Suppressor macrophage treated with lipopolysaccharide for 1 hour (primary cell): ENCODE measurements at regions not wholly inside any gene's neighbourhood (a gene's known extent, or its start where the extent isn't known, plus 50 kb on each side); places are given as distances from the start of the nearest gene placed in this dataset.
"Not testable (repeated sequence)": the region's sequence is repeated elsewhere in the genome, so short reads cannot be mapped to it uniquely, and the experiment has no call there.

Source experiments
- DNase-seq, 3 donors: peaks; one replicate each; pipeline ENCODE4 v3.0.0-alpha.2; 2020 to 2022

DNA sequence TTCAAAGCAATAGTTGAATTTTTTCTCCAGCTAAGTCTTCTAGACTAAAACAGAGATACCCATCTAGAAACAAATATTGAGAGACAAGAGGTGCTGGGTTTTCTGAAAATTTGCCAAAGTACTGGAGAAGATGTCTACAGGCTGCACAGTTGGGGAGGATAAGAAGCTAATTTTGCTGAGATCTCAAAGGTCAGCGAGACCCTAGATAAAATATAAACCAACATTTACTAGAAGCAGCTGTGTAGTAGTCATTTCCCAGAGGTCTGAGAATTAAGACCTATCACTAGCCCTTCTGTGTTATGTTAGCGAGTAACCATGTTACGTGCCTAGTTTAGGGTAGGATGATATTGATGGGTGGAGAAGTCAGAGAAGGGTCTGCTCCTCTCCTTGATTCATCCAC is 208.5 kb upstream of the TNC start:
- DNase-seq: no peak

DNA sequence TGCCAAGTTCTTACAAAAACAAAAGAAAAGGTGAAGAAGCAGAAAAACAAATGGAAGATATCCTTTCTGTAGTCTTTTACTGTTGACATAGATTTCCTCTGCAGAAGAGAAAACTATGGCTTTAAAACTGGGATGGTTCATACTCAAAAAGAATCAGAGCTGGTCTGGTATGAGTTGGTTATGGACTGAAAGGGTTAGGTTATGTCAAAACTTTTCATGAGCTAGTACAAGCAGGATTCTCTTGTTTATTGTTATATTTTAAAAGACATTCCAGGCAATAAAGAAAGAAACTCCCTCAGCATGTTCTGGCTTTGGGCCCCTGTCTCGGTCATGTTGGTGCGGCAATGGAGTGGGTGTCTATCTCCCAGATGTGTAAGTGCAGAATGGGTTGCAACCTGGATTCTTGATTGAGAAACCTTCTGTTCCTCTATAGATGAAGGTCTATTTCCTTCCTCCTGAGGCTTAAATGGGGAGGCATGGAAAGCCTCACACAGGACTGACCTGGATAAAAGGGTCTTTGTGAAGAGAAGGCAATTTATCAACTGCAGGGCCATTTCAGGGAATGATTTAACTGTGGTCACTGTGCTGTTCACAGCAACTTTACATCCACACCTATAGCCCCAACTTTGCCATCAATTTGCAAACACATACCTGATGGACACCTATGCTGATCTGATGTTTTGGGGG is 209.6 kb upstream of the TNC start:
- DNase-seq: no peak

DNA sequence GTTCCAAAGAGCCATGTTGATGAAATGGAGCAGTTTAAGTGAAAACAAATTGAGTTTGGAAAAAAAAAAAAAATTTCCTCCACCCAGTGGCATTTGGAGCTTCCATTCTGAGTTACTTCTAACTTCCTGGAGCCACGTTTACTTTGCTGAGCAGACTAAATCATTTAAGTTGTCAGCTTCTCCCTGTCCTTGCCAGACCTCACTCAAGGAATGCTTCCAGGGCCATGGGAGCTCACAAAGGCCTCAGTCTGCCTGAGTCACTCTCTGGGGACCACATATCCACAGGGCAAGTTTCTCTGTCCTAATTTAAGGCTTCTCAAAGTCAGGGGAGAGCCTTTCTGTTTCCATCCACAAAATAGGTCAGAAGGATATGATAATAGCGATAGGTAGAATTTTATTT is 210.3 kb upstream of the TNC start:
- DNase-seq: no peak

DNA sequence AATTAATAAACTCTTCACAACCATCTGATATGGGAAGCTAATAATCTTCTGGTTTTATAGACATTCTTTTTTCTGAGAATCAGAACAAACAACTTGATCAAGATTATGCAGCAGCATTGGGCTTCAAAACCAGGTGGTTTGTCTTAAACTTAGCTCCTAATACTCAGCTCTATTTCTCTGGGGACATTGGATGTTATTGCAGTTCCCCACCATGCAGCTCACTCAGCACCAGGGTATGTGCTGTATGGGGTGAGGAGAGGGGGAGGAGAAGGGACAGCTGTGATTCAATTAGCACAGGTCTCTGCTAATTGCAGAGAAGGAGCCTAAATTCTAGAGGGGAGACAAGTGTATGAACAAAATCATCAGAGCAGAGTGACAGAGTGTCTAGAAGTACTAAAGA is 210.7 kb upstream of the TNC start:
- no peak for DNase-seq

DNA sequence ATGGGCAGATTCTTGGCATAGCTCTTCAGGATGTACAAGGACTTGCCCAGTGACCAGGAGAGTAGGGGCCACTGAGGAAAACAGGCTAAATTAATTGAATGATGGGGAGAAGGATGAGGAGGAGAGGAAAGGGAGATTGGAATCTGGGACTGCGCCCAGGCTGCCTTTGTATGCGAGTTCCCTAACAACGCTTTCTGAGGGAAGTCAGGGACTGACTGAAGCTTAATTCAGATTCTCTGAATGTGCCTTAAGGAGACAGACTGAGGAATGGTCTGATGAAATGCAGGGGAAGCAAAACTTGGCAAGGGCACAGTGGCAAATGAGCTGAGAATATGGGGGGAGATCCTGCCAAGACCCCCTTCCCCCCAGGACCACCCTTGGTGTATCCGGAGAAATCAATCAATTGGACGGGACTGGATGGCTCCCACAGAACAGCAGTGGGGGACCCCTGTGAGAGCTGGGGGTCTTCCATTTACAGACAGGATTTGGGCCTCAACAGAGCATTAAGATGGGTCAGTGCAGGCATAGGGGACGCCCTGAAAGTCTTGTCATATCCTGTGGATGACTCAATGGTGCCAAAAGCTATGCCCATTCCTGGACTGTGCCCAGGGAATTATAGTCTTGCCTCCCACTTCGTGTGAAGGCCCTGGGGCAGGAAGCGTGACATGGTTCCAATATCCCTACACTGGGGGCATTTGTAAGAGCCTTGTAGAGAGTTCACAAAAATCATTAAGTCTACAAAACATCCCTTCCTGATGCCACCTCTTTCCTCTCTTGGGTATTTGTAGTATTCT is 215.5 kb upstream of the TNC start:
- DNase-seq: no peak

DNA sequence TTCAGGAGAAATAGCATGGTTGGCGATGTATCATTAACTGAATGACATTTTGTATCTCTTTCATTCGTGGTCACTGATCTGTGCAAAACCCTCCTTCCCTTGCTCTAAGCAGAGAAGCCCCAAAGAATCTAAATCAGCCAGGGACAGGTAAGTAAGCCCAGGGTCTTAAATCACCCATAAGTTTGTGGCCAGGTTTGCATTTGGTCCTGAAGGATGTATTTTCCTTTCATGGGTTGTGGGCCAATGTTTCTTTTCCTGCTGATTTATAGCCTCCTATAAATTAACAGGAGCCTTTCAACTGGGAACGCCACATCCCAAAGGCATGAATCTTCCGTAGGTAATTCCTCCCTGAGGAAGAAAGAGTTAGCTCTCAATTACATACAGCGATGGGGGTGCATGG is 217.5 kb upstream of the TNC start:
- DNase-seq: no peak

DNA sequence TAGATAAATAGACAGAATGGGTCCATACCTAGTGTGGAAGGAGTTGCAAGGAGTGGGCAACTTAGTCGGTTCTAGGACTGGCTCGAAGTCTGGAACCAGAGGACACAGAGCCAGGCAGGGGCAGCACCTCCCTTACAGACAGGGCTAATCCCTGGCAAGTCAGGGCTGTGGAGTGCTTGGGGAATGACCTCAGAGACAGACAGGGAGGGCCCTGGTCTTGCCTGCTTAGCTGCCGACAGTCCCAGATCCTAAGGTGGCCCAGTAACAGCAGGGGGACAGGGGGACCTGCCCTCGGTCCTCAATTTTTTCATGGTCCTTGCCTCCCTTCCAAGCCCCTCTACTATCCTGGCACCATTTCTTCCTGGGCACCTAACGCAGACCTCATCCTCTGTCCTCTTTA is 222.4 kb upstream of the TNC start:
- DNase-seq: no peak

DNA sequence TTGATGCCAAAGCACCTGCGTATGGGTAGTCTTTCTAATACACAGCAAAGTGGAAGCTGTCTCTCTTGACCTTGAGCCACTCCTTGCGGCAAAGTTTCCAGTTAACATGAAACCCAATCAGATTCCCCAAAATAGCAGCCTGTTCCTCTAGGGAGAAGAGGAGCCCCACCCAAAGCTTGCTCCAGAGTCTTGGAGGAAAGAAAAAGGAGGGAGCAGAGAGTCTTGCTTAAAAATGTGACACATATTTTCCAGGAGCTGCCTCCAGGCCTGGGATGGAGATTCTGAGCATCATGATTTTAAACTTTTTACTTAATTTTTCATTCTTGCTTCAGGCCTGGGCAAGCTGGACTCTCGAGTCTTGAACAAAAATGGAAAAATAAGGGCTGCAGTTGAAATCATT is 223.5 kb upstream of the TNC start:
- no peak for DNase-seq

DNA sequence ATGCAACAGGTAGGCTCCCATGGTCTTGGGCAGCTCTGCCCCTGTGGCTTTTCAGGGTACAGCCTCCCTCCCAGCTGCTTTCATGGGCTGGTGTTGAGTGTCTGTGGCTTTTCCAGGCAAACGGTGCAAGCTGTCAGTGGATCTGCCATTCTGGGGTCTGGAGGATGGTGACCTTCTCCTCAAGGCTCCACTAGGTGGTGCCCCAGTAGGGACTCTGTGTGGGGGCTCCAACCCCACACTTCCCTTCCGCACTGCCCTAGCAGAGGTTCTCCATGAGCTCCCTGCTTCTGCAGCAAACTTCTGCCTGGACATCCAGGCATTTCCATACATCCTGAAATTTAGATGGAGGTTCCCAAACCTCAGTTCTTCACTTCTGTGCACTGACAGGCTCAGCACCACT is 229.8 kb upstream of the TNC start:
- DNase-seq: not testable (repeated sequence)

DNA sequence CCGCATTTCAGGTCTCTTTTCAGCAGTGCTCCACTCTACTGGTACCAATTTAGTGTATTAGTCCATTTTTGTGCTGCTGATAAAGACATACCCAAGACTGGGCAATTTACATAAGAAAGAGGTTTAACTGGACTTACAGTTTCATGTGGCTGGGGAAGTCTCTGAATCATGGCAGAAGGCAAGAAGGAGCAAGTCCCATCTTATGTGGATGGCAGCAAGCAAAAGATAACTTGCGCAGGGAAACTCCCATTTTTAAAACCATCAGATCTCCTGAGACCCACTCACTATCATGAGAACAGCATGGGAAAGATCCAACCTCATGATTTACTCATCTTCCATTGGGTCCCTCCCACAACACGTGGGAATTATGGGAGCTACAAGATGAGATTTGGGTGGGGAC is 231.0 kb upstream of the TNC start:
- not testable (repeated sequence) for DNase-seq

DNA sequence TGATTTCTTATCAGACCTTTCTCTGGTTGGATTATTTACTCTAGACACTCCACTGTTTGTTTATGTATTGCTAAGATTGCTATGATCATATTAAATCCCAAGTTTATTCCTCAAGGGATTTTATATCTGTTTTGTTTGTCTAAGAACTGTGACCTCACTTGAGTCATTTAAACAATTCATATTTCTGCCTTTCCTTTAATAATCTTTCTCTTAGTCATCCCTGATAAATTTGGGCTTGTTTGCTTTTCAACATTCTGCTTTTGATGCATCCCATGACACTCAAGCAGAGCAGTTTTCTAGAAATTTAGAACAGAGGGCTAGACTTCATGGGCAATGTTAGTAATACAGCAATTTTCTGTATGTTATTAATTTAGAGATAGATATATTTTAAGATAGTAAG is 231.6 kb upstream of the TNC start:
- DNase-seq: no peak

DNA sequence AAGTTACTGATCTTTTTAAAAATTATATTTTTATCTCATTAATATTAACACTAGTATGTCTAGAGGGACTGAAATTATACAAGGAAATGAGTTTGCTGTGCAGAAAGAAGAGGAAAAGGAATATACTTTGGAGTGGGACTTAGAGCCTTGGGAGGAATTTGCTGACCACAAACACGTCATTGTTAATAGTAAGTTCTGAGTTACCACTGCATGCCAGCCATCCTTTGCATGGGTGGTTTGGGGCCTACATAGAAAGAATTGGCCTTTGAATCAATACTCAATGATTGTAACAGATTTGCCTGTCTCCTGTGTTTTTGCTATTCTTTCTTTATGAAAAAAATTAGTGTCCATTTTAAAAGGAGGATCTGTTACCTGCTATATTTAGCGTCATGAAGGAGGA is 232.6 kb upstream of the TNC start:
- no peak for DNase-seq

DNA sequence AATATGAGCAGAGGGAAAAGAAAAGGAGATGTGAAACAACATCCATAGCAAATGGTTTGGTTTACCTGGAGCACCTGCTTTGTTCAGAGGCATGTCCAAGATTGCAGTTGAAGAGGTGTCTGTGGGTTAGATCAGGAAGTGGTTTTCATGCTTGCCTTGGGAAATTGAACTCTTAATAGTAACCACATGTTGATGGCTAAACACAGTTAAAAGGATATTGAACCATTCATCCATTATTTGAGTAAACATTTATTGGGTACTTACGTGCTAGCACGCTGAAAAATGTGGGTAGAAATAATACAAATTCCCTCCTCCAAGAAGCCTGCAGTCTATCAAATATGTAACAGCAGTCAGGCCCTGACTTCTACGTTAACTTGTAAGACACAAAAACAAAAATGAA is 235.7 kb upstream of the TNC start:
- no peak for DNase-seq

DNA sequence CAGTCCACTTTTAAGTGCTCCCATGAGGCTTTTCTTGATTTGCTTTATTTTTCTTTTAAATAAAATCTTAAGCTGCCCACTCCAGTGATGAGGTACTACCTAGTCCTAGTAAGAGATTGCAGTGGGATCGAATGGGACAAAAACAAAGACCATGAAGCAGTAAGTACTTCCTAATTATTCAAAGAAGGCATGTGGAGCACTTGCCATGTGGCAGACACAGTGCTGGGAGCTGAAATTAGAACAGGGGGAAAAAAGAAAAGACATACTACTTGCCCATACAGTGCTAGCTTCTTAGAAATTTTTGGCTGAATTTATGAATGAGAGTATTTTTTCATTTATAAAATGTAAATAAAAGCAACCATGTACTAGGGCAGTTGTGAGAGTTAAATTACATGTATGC is 239.9 kb upstream of the TNC start:
- no peak for DNase-seq

DNA sequence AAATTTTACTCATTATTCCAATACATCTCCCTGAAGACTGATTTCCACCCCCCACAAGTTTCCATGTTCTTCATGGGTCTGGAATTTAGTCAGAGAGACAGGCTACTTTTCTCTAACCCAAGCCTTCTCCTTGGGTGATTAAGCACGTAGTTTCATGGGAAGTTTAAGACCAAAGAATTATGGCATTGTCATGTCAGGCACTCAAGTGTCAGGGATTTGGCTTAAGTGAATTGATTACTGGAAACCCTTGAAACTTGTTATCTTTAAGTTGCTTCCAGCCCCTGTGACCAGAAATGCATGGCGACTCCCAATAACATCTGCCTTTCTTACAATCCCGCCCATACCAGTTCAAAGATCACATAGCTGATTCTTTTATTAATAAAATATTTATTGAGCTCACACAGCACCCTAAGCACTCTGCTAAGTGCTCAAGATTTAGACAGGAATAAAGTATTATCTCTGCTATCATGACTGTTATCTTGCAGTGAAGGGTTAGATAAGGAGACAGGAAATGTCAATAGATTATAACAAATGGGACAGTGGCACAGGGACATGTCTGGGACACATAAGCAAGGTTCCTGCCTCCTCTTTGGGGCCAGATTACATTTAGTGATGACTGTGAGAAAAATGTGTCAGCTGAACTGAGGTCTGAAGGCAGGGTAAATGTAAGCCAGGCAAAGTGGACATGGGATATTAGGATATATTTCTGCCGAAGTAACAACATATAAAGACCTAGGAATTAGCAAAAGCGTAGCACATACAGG is 241.2 kb upstream of the TNC start:
- DNase-seq: no peak

DNA sequence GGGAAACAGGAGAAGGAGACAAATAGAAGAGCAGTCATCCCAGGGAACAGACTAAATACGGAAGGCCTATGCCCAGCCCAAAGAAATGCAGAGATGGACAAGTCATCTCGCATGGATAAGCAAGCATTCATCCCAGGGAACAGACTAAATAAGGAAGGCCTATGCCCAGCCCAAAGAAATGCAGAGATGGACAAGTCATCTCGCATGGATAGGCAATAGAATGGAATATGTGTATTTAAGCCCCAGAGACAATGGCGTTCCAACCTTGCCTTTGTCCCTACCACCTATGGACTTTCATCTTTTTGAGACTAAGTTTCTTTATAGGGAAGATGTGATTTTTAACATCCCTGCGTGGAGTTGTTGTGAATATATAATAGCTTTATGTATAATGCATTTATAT is 242.2 kb upstream of the TNC start:
- DNase-seq: no peak

DNA sequence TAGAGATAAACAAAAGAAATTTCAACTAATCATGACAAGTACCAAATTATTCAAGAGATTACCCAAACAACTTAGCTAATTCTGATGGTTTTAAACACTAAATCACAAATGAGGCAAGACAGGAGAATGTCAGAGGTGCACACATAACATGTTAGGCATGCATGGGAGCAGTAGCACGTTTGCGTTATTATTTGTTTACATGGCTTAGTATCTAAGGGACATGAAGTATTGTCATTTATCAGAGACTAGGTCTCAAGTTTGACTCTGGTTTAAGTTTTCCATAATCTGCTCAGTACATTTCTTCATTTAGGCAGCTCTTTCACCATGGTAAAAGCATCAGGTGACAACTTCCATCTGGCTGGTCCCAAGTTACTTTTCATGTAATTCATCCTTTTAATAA is 244.1 kb upstream of the TNC start:
- DNase-seq: no peak

DNA sequence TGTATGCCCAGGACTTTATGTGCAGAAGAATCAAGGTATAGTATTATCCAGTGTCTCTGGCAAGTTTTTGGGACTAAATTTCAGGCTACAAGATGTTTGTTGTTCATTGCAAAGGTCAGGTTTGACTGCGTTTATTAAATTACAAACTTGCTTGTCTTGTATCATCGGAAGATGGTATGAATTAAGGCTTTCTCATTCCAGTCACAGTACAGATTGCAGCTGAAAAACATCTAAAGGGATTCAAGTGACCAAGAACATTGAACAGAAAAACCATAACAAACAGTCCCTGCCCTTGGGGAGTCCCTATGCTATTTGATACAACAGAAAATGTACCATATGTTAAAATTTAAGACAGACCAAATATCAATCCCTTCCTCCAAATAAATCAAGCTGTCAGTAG is 244.7 kb upstream of the TNC start:
- DNase-seq: no peak

DNA sequence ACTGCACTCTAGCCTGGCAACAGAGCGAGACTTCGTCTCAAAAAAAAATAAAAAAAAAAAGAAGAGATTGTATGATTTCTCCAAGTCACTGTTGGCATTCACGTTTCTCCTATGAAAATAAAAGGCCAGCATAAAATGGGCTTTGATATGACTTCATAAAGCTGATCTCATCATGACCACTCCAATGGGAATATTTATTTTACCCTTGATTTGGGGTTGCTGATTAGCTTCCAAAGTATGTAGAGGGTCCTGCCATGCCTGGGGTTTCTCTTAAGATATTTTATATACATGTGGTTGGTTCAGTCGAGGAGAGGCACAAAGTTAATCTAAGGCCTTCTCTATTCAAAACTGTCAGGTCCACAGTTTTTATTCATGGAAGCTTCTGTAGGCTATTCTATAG is 247.0 kb upstream of the TNC start:
- DNase-seq: no peak

DNA sequence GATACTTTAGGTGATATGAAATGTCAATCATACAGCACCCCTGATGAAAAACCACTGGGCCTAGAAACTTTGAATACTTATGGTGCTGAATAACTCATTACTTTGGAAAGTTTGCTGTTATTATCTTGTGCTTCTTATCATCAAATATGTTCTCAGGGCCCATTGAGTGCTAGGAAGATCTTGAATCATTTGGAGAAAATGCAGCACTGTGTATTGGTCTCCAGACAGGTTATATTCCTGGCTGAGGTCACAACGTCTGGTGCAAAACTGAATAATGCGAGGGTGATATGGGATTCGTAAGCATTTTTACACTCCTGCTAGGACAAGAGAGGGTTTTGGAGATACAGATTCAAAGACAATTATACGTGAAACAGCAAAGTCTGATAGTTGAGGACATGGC is 249.4 kb upstream of the TNC start:
- no peak for DNase-seq

DNA sequence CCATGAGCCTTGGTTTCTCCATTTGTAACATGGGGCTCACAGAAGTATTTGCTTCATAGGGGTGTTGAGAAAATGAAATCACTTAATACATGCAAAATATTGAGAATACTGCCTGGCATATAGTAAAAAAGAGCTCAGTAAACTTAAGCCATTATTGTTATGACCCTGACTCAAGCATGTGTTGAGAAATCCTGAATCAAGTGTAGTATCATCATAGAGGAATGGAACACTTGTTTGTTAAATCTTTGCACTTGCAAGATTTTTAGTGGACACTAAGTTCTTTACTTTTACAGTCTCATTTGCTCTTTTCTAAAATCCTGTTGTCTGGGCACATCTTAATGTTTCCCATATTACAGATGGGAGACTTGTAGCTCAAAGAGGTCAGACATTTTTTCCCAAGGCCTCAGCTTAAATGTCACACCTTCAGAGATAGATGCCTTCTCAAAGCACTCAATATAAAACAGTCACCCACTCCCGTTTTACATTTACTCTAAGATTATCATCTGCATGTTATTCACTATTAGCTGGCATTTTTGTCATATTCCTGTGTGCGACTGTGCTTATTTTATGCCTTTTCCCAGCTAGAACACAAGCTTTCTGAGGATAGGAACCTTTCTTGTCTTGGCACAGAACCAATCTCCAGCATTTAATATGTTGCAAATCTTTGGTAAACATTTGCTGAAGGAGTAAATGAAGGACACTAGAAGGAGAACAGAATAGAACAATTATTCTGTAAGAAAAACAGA is 250.0 kb upstream of the TNC start:
- DNase-seq: no peak

DNA sequence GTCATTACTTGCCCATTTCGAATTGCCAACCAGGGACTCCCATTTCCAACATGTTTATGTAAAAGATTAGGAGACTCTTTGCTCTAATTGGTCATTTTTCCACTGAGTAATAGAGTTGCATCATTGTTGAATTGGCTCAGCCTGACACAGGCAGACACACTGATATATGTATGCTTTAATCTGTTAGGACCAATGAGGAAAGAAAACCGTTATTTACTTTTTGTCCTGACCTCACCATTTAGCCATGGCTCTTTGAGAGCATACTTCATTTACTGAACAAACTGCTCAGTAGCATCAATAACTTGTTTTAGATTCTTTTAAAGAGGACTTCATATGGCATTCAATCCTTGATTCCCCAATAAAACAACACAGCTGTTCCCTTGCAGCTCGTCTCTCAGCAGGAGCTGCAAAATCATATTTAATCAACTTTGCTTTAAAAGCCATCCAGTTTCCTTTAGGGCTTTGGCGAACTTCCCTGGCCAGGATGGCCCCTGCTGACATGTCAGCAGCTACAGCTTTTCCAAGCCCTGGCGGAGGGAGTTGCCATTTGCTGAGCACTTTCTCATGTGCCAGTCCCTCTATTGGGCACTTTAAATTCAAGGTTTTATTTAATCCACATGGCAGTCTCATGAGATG is 251.5 kb upstream of the TNC start:
- DNase-seq: no peak
